ENCODE measurements at regions not wholly inside any gene's neighbourhood (a gene's known extent, or its start where the extent isn't known, plus 50 kb on each side); places are given as distances from the start of the nearest gene placed in this dataset.

DNA sequence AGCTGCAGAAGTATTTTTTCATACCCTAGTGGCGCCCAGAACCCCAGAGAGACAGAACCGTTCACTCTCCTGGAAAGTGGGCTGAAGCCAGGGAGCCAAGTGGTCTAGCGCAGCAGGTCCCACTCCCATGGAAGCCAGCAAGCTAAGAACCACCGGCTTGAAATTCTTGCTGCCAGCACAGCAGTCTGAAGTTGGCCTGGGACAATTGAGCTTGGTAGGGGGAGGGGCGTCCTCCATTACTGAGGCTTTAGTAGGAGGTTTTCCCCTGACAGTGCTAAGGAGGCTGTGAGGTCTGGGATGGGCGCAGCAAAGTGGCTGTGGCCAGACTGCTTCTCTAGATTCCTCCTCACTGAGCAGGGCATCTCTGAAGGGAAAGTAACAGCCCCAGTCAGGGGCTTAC, 84.5 kb upstream of the ATXN3L start:
- no peaks in the 10 kb centered on the region for H4K20me1 ChIP-seq (replicated peaks in 1 of 2; ENCODE audit: control insufficient read depth in 1 of 2, insufficient read depth in 2 of 2, low read length in 2 of 2)
- no peaks in the 10 kb centered on the region for H3K4me1 ChIP-seq (replicated peaks in 1 of 4; ENCODE audit: control insufficient read depth in 3 of 4, insufficient read depth in 4 of 4, low read length in 3 of 4)
- H2BK120ac ChIP-seq (replicated peaks; ENCODE audit: low read depth, low read length): no peak overlapping the region
- 85% methylated on average over 3 of the region's 6 CpGs; no CpG with 5 or more reads in 1 of the 2 experiments for WGBS, 2 experiments (ENCODE audit: extremely low coverage in 1 of 2, insufficient coverage in 1 of 2, insufficient read length in 1 of 2, insufficient replicate concordance in 2 of 2, low coverage in 1 of 2, low lambda C conversion rate in 2 of 2, missing lambda C conversion rate in 1 of 2)
- no peaks in the 10 kb centered on the region for H3K9me3 ChIP-seq (ENCODE audit: insufficient read depth in 2 of 2, low read depth in 1 of 2, low read length in 1 of 2)
- no peak overlapping the region for H2BK15ac ChIP-seq (ENCODE audit: low read length)
- H3K27me3 ChIP-seq (replicated peaks in 1 of 4; ENCODE audit: control insufficient read depth in 3 of 4, extremely low read depth in 1 of 4, insufficient read depth in 3 of 4, low read length in 3 of 4): no peaks in the 10 kb centered on the region
- H3K23ac ChIP-seq (ENCODE audit: insufficient read length): no peak overlapping the region
- H3K18ac ChIP-seq (ENCODE audit: extremely low read depth, low read length): no peak overlapping the region
- no peak overlapping the region; the same call in 1 of the 2 replicates for H2AFZ ChIP-seq (ENCODE audit: low read length)
- H3K56ac ChIP-seq (replicated peaks; ENCODE audit: insufficient read length, low read depth, low read length): no peak overlapping the region
- no peak overlapping the region for H2BK12ac ChIP-seq (ENCODE audit: low read depth, low read length)
- H2BK20ac ChIP-seq (ENCODE audit: low read length): no peak overlapping the region
- H3K4me2 ChIP-seq (ENCODE audit: insufficient read depth in 1 of 2, low read depth in 2 of 2, low read length in 2 of 2): no peak overlapping the region
- no peak overlapping the region for H3K4me3 ChIP-seq (ENCODE audit: extremely low read depth in 1 of 4, insufficient read depth in 2 of 4, low read depth in 3 of 4, low read length in 4 of 4)
- no peak overlapping the region for H2AK5ac ChIP-seq (ENCODE audit: low read depth, low read length)
- H3K4ac ChIP-seq (replicated peaks; ENCODE audit: insufficient read length, low read depth, low read length): no peak overlapping the region
- H2BK5ac ChIP-seq (ENCODE audit: low read depth, low read length): no peak overlapping the region
- no peaks in the 10 kb centered on the region for H3K23me2 ChIP-seq (ENCODE audit: low read depth, low read length)
- TF ChIP-seq RAD21 (IDR thresholded peaks at IDR 0.05 in 1 of 2, conservative IDR thresholded peaks at IDR 0.05 in 1 of 2; ENCODE audit: low read depth in 2 of 2, low read length in 2 of 2) (no peak), ASH2L (IDR thresholded peaks at IDR 0.05; ENCODE audit: low read length) (no peak), SUZ12 (IDR thresholded peaks at IDR 0.05; ENCODE audit: low read length) (no peak)
- no peaks in the 10 kb centered on the region for H3K79me1 ChIP-seq (ENCODE audit: low read depth, low read length)
- H3K36me3 ChIP-seq (ENCODE audit: control insufficient read depth in 2 of 4, insufficient read depth in 4 of 4, low read length in 3 of 4): no peaks in the 10 kb centered on the region
- DNase-seq (ENCODE audit: low read depth in 1 of 2, low spot score in 2 of 2) (no peak), FAIRE-seq (no peak)
- H3K79me2 ChIP-seq (ENCODE audit: control insufficient read depth in 1 of 2, insufficient read depth in 2 of 2, low read length in 2 of 2): no peaks in the 10 kb centered on the region
- H3K9ac ChIP-seq (replicated peaks in 1 of 4; ENCODE audit: extremely low read depth in 1 of 4, low read depth in 3 of 4, low read length in 3 of 4): no peak overlapping the region
- no peak overlapping the region for H4K91ac ChIP-seq (replicated peaks; ENCODE audit: insufficient read length, low read length)
- H3K14ac ChIP-seq (ENCODE audit: insufficient read length): no peak overlapping the region
- ChIA-PET CTCF (ENCODE audit: partially characterized antibody) (no interaction called here), POLR2A (ENCODE audit: partially characterized antibody) (interaction anchor here (1.0 to 1.3 kb wide), 2 partner anchors 202 to 428 kb away, joined by 3 read pairs; no protein-coding TSS in a partner anchor)
- no peak overlapping the region for H4K8ac ChIP-seq (ENCODE audit: extremely low read depth, insufficient read depth, low read length)
- no peak overlapping the region for H3K27ac ChIP-seq (ENCODE audit: low read depth, low read length)
- H4K5ac ChIP-seq (ENCODE audit: insufficient read length, low read depth, low read length): no peak overlapping the region

All from H1 (cell line).